Nephron (organoid): ENCODE measurements at regions not wholly inside any gene's neighbourhood (a gene's known extent, or its start where the extent isn't known, plus 50 kb on each side); places are given as distances from the start of the nearest gene placed in this dataset.
"Not testable (repeated sequence)": the region's sequence is repeated elsewhere in the genome, so short reads cannot be mapped to it uniquely, and the experiment has no call there.

Experiments
- H3K27ac Mint-ChIP-seq, 3 experiments: 2 replicates each; pipeline ENCODE4 v1.8.0; 2020; ENCODE audit warnings: mixed read lengths in 3 of 3, mild to moderate bottlenecking in 2 of 3, moderate library complexity in 1 of 3
- H3K27me3 Mint-ChIP-seq: 2 replicates; pipeline ENCODE4 v1.8.0; 2021; ENCODE audit warnings: low read depth, mild to moderate bottlenecking, moderate library complexity, mixed read lengths
- H3K36me3 Mint-ChIP-seq: 2 replicates; pipeline ENCODE4 v1.8.0; 2020; ENCODE audit warnings: low read depth, mixed read lengths
- H3K4me1 Mint-ChIP-seq: 2 replicates; pipeline ENCODE4 v1.8.0; 2020; ENCODE audit warnings: mixed read lengths
- H3K4me3 Mint-ChIP-seq, 3 experiments: 2 replicates each; pipeline ENCODE4 v1.8.0; 2020; ENCODE audit warnings: mild to moderate bottlenecking in 3 of 3, mixed read lengths in 3 of 3, moderate library complexity in 2 of 3
- H3K9me3 Mint-ChIP-seq: 2 replicates; pipeline ENCODE4 v1.8.0; 2020; ENCODE audit warnings: mixed read lengths
- TF ChIP-seq, protein P1 (sequence below), 3 experiments: fragments of 200-600 bp; sonication (generic); IDR thresholded peaks; one replicate each; pipeline ENCODE4 v1.5.0; 2021; ENCODE audit warnings: antibody characterized with exemption in 3 of 3; ENCODE audit not compliant: unreplicated experiment in 3 of 3

DNA sequence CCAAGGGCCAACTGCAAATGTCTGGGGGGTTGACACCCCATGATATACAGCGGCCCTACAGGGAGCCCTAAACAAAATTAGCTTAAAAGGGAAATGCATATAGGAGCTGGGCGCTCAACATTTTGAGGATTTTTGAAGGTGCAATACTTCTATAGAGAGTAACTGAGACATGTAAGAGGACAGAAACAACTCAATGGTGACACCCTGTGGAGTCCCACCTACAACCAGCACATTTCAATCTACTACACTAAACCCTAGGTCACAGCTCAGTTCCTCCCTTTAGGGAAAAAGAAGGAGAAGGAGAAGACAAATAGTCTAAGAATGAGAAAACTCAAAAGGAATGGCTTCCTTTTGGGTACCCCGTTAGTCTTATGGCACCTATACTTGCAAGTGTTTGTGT, 1010.5 kb upstream of the NOVA1 start:
- TF ChIP-seq, protein P1, sequence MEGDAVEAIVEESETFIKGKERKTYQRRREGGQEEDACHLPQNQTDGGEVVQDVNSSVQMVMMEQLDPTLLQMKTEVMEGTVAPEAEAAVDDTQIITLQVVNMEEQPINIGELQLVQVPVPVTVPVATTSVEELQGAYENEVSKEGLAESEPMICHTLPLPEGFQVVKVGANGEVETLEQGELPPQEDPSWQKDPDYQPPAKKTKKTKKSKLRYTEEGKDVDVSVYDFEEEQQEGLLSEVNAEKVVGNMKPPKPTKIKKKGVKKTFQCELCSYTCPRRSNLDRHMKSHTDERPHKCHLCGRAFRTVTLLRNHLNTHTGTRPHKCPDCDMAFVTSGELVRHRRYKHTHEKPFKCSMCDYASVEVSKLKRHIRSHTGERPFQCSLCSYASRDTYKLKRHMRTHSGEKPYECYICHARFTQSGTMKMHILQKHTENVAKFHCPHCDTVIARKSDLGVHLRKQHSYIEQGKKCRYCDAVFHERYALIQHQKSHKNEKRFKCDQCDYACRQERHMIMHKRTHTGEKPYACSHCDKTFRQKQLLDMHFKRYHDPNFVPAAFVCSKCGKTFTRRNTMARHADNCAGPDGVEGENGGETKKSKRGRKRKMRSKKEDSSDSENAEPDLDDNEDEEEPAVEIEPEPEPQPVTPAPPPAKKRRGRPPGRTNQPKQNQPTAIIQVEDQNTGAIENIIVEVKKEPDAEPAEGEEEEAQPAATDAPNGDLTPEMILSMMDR (IDR thresholded peaks at IDR 0.05; ENCODE audit: unreplicated experiment in 3 of 3) = peak in 1 of 3 experiments; percentile 20
- peak overlapping the region in 2 of 3 experiments; percentile 10 to 12 for H3K27ac Mint-ChIP-seq
- no peaks in the 10 kb centered on the region for H3K9me3 Mint-ChIP-seq
- H3K4me3 Mint-ChIP-seq = no peak overlapping the region
- H3K36me3 Mint-ChIP-seq = no peaks in the 10 kb centered on the region
- no peaks in the 10 kb centered on the region for H3K4me1 Mint-ChIP-seq
- H3K27me3 Mint-ChIP-seq = no peaks in the 10 kb centered on the region

DNA sequence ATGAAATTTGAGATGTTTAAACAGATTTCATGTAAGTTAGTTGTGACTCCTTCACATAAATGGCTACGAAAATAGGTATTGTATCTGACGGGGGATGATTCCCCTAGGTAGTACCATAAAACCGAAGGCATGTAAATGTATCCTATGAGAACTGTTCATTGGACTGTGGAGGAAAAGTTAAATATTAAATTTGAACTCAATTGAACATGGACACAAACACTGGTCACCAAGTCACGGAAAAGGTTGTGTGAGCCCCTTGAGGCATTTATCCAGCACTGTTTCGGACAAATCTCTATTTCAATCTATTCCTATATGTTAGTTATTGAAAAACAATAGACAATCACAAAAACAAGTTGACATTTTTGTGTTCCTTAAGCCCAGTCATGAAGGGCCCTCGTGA, 1014.3 kb upstream of the NOVA1 start:
- Mint-ChIP-seq H3K9me3 (no peaks in the 10 kb centered on the region), H3K27ac (peak overlapping the region; percentile 89 to 95 (median 93)), H3K27me3 (no peaks in the 10 kb centered on the region), H3K36me3 (no peaks in the 10 kb centered on the region), H3K4me1 (no peaks in the 10 kb centered on the region), H3K4me3 (peak overlapping the region; percentile 50 to 68 (median 63))
- TF ChIP-seq, protein P1 (IDR thresholded peaks at IDR 0.05; ENCODE audit: unreplicated experiment in 3 of 3) = no peak

DNA sequence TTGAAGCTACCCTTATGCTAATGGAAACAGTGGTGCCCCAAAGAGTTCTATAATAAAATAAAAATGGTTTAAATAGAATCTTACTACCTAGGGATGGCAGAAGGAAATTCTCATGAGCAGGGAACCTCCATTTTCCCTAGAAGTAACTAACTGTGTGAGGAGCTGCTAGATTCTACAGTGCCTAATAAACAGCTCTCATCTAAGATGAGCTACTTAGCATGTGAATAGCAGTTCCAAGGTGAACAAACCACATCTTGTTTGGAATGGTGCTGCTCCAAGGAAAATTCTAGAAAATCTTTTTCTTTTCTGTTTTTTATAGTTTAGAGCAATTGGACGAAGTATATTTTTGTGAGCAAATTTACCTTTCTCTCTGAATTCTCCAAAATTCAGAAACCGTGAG, 1015.3 kb upstream of the NOVA1 start:
- H3K27me3 Mint-ChIP-seq = no peaks in the 10 kb centered on the region
- H3K36me3 Mint-ChIP-seq = no peaks in the 10 kb centered on the region
- TF ChIP-seq, protein P1 (IDR thresholded peaks at IDR 0.05; ENCODE audit: unreplicated experiment in 3 of 3) = no peak
- H3K9me3 Mint-ChIP-seq = no peaks in the 10 kb centered on the region
- peak overlapping the region; percentile 13 to 68 (median 46) for H3K4me3 Mint-ChIP-seq
- H3K4me1 Mint-ChIP-seq = no peaks in the 10 kb centered on the region
- peak overlapping the region; percentile 89 to 95 (median 93) for H3K27ac Mint-ChIP-seq

DNA sequence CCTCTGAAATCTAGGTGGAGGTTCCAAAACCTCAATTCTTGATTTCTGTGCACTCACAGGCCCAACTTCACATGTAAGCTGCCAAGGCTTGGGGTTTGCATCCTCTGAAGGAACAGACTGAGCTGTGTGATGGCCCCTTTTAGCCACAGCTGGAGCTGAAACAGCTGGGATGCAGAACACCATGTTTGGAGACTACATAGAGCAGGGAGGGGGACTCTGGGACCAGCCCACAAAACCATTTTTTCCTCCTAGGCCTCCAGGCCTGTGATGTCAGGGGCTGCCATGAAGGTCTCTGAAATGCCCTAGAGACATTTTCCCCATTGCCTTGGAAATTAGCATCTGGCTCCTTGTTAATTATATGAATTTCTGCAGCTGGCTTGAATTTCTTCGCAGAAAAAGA, 1025.9 kb upstream of the NOVA1 start:
- TF ChIP-seq, protein P1 (IDR thresholded peaks at IDR 0.05; ENCODE audit: unreplicated experiment in 3 of 3) = no peak
- H3K27ac Mint-ChIP-seq = no peak overlapping the region
- peaks cover 23% of the 10 kb centered on the region for H3K9me3 Mint-ChIP-seq
- peaks cover 16% of the 10 kb centered on the region for H3K36me3 Mint-ChIP-seq
- H3K4me3 Mint-ChIP-seq = no peak overlapping the region
- no peaks in the 10 kb centered on the region for H3K27me3 Mint-ChIP-seq
- H3K4me1 Mint-ChIP-seq = no peaks in the 10 kb centered on the region

DNA sequence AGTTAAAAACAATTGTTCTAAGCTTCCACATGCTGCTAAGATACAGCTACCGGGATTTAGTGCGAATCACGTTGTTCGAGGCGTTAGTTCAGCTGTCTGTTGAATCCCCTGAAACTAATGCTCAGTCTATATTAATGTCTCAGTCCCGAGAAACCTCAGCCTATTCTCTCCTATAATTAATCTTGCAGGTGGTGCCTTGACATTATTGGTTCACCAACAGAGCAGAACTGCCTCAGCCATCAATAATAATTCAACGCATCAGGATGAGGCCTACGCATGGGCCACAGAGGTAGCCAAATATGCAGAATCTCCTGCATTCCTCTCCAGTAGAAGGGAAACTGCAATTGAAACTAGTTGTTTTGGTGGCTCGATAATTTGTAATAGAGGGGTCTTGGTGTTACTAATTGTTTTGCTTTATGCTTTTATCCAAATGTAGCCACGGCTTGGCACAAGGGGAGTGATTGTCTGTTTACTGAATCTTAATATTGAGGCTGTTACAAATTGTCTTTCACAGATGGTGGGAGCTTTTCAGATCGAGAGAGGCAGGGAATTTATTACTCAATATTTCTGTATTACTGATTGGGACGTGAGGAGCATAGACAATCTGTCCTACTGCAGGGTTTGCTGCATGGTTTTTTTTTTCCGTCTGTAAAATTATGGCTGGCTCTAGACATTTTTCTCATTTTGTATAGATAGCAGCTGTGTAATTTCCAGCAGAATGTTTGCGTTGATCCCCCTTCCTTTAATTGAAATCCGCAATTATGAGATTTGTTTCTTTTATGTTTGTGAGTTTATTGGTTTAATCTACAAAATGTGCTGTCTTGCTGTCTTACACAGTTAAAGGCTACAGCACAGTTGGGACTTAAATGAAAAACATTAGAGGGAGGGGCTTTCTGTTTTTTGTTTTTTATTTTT, 1036.5 kb upstream of the NOVA1 start:
- Mint-ChIP-seq H3K27me3 (no peaks in the 10 kb centered on the region), H3K4me3 (no peak overlapping the region), H3K27ac (no peak overlapping the region), H3K4me1 (no peaks in the 10 kb centered on the region), H3K36me3 (no peaks in the 10 kb centered on the region), H3K9me3 (no peaks in the 10 kb centered on the region)
- TF ChIP-seq, protein P1 (IDR thresholded peaks at IDR 0.05; ENCODE audit: unreplicated experiment in 3 of 3) = no peak

DNA sequence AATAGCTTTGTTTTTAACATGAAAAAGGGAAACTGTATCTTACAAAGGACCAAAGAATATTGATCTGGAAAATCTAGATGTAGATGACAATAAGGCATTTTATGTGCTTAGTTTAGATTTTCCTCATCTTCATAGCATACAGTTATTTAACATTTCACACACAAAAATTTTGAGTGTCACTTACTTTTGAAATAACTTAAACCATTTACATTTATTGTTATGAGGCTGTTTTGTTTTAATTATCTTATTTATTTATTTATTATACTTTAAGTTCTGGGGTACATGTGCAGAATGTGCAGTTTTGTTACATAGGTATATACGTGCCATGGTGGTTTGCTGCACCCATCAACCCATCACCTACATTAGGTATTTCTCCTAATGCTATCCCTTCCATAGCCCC, 1042.9 kb upstream of the NOVA1 start:
- H3K4me1 Mint-ChIP-seq, H3K27me3 Mint-ChIP-seq, H3K4me3 Mint-ChIP-seq, H3K9me3 Mint-ChIP-seq, H3K27ac Mint-ChIP-seq, H3K36me3 Mint-ChIP-seq: not testable (repeated sequence)
